ENCODE measurements at regions not wholly inside any gene's neighbourhood (a gene's known extent, or its start where the extent isn't known, plus 50 kb on each side); places are given as distances from the start of the nearest gene placed in this dataset.

GRCh38 chr13:62613819-62614218 is 1198.2 kb upstream of the PCDH20 start:
- WGBS, 2 donors: 68 to 83% methylated on average over 1 of the region's 1 CpG

DNA sequence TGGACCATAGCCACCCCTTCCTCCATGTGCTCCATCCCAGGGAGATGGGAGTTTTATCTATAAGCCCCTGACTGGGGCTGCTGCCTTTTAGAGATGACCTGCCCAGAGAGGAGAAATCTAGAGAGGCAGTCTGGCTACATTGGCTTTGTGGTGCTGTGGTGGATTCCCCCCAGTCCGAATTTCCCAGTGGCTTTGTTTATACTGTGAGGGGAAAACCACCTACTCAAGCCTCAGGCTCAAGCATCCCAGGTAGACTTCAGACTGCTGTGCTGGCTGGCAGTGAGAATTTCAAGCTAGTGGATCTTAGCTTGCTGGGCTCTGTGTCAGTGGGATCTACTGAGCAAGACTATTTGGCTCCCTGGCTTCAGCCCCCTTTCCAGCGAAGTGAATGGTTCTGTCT is 1195.7 kb upstream of the PCDH20 start:
- intact Hi-C loops (cut with DNase I): no loop called here
- H3K27me3 ChIP-seq: no peaks in the 10 kb centered on the region
- H3K4me3 ChIP-seq: no peak overlapping the region
- H3K36me3 ChIP-seq (replicated peaks in 1 of 2; ENCODE audit: insufficient read depth in 1 of 2, low read depth in 2 of 2): no peaks in the 10 kb centered on the region
- H3K4me1 ChIP-seq: no peaks in the 10 kb centered on the region
- no peaks in the 10 kb centered on the region for H3K9me3 ChIP-seq
- DNase-seq: no peak
- TF ChIP-seq, protein P1, sequence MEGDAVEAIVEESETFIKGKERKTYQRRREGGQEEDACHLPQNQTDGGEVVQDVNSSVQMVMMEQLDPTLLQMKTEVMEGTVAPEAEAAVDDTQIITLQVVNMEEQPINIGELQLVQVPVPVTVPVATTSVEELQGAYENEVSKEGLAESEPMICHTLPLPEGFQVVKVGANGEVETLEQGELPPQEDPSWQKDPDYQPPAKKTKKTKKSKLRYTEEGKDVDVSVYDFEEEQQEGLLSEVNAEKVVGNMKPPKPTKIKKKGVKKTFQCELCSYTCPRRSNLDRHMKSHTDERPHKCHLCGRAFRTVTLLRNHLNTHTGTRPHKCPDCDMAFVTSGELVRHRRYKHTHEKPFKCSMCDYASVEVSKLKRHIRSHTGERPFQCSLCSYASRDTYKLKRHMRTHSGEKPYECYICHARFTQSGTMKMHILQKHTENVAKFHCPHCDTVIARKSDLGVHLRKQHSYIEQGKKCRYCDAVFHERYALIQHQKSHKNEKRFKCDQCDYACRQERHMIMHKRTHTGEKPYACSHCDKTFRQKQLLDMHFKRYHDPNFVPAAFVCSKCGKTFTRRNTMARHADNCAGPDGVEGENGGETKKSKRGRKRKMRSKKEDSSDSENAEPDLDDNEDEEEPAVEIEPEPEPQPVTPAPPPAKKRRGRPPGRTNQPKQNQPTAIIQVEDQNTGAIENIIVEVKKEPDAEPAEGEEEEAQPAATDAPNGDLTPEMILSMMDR (IDR thresholded peaks at IDR 0.05): no peak
- no peak for TF ChIP-seq POLR2A (IDR thresholded peaks at IDR 0.05)
- ATAC-seq: no peak
- WGBS, 2 donors: 95 to 100% methylated on average over 2 of the region's 2 CpGs
- H3K27ac ChIP-seq: no peak overlapping the region

More at GRCh38 chr13:62613819-62614218, 1198.2 kb upstream of the PCDH20 start:
- no peak for TF ChIP-seq POLR2A (IDR thresholded peaks at IDR 0.05)
- TF ChIP-seq, protein P1 (IDR thresholded peaks at IDR 0.05): no peak
- H3K4me1 ChIP-seq: no peaks in the 10 kb centered on the region
- ATAC-seq (no peak), DNase-seq (no peak)
- no peak overlapping the region for H3K27ac ChIP-seq
- intact Hi-C loops (cut with DNase I): no loop called here
- no peaks in the 10 kb centered on the region for H3K9me3 ChIP-seq
- H3K4me3 ChIP-seq: no peak overlapping the region
- H3K36me3 ChIP-seq (replicated peaks in 1 of 2; ENCODE audit: insufficient read depth in 1 of 2, low read depth in 2 of 2): no peaks in the 10 kb centered on the region
- H3K27me3 ChIP-seq: no peaks in the 10 kb centered on the region

DNA sequence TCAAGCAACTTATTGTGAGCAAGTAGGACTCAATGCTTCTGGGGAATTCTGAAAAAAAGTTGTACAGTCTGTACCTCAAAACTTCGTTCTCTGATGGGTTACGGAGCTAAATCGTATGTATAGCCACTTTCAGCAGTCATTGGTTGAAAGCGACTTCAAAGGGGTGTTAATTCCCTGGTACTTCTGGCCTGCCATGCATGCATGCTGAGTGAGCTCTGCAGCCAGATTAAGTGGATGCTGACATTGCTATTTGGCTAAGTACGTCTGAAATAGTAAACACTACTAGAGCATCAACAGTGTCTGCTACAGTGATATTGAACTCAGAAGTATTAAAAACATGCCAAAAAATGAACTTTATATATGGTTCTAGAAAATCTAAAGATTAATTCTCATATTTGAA is 1183.1 kb upstream of the PCDH20 start:
- WGBS, 2 donors: 74 to 80% methylated on average over 5 of the region's 5 CpGs
- H3K27me3 ChIP-seq: no peaks in the 10 kb centered on the region
- intact Hi-C loops (cut with DNase I): no loop called here
- TF ChIP-seq, protein P1 (IDR thresholded peaks at IDR 0.05): no peak
- H3K4me1 ChIP-seq: no peaks in the 10 kb centered on the region
- DNase-seq: no peak
- H3K4me3 ChIP-seq: no peak overlapping the region
- H3K36me3 ChIP-seq (replicated peaks in 1 of 2; ENCODE audit: insufficient read depth in 1 of 2, low read depth in 2 of 2): no peaks in the 10 kb centered on the region
- no peak for ATAC-seq
- H3K9me3 ChIP-seq: no peaks in the 10 kb centered on the region
- no peak overlapping the region for H3K27ac ChIP-seq

- Histone ChIP-seq H3K27ac (no peak overlapping the region), H3K9me3 (no peaks in the 10 kb centered on the region), H3K36me3 (replicated peaks in 1 of 2; ENCODE audit: insufficient read depth in 1 of 2, low read depth in 2 of 2) (no peaks in the 10 kb centered on the region), H3K27me3 (no peaks in the 10 kb centered on the region), H3K4me1 (no peaks in the 10 kb centered on the region), H3K4me3 (no peak overlapping the region)
- intact Hi-C loops (cut with DNase I): no loop called here
- ATAC-seq (no peak), DNase-seq (no peak)
- TF ChIP-seq, protein P1 (IDR thresholded peaks at IDR 0.05): no peak
- no peak for TF ChIP-seq POLR2A (IDR thresholded peaks at IDR 0.05)
Measured at GRCh38 chr13:62595976-62596375, 1180.3 kb upstream of the PCDH20 start.

GRCh38 chr13:62593804-62594203 is 1178.2 kb upstream of the PCDH20 start:
- Histone ChIP-seq H3K36me3 (replicated peaks in 1 of 2; ENCODE audit: insufficient read depth in 1 of 2, low read depth in 2 of 2) (no peaks in the 10 kb centered on the region), H3K27ac (no peak overlapping the region), H3K4me1 (no peaks in the 10 kb centered on the region), H3K27me3 (no peaks in the 10 kb centered on the region), H3K9me3 (no peaks in the 10 kb centered on the region), H3K4me3 (no peak overlapping the region)
- ATAC-seq (no peak), DNase-seq (no peak)
- intact Hi-C loops (cut with DNase I): no loop called here
- WGBS, 2 donors: 87 to 89% methylated on average over 2 of the region's 2 CpGs
- TF ChIP-seq, protein P1 (IDR thresholded peaks at IDR 0.05): no peak
- TF ChIP-seq POLR2A (IDR thresholded peaks at IDR 0.05): no peak
